IPS-20b (cell line): ENCODE measurements at regions not wholly inside any gene's neighbourhood (a gene's known extent, or its start where the extent isn't known, plus 50 kb on each side); places are given as distances from the start of the nearest gene placed in this dataset.

Source experiments
- H3K27ac ChIP-seq: one replicate; pipeline ENCODE4 v1.5.1; 2013; ENCODE audit warnings: low read length
- H3K27me3 ChIP-seq: 2 replicates; pipeline ENCODE4 v1.6.1; 2013; ENCODE audit warnings: mild to moderate bottlenecking, low read length, inconsistent platforms; ENCODE audit not compliant: insufficient read depth
- H3K36me3 ChIP-seq: 2 replicates; pipeline ENCODE4 v1.6.1; 2013; ENCODE audit warnings: low read depth, mild to moderate bottlenecking, inconsistent platforms, low read length, moderate library complexity; ENCODE audit not compliant: insufficient read depth
- H3K4me1 ChIP-seq: 2 replicates; pipeline ENCODE4 v1.6.1; 2013; ENCODE audit warnings: mild to moderate bottlenecking, control low read depth, inconsistent platforms, low read length, moderate library complexity; ENCODE audit not compliant: insufficient read depth
- H3K4me3 ChIP-seq: 2 replicates; pipeline ENCODE4 v1.5.1; 2013; ENCODE audit warnings: mild to moderate bottlenecking, low read length, inconsistent platforms
- H3K9ac ChIP-seq: 2 replicates; pipeline ENCODE4 v1.6.1; 2013; ENCODE audit warnings: low read depth, mild to moderate bottlenecking, inconsistent platforms, low read length, moderate library complexity
- H3K9me3 ChIP-seq: 2 replicates; pipeline ENCODE4 v1.6.1; 2013; ENCODE audit warnings: mild to moderate bottlenecking, low read depth, low read length, inconsistent platforms; ENCODE audit not compliant: insufficient read depth

GRCh38 chr6:21826904-21827303 is 233.4 kb downstream of the SOX4 start:
- H3K27me3 ChIP-seq: no peaks in the 10 kb centered on the region
- no peaks in the 10 kb centered on the region for H3K9me3 ChIP-seq
- peak overlapping the region; percentile 23; the same call in 1 of the 2 replicates for H3K9ac ChIP-seq
- no peak overlapping the region for H3K27ac ChIP-seq
- H3K4me1 ChIP-seq: peaks cover 59% of the 10 kb centered on the region
- no peak overlapping the region for H3K4me3 ChIP-seq
- H3K36me3 ChIP-seq: 0 out of 2 replicates have a peak, but pooled peaks cover 4% of the 10 kb centered on the region

DNA sequence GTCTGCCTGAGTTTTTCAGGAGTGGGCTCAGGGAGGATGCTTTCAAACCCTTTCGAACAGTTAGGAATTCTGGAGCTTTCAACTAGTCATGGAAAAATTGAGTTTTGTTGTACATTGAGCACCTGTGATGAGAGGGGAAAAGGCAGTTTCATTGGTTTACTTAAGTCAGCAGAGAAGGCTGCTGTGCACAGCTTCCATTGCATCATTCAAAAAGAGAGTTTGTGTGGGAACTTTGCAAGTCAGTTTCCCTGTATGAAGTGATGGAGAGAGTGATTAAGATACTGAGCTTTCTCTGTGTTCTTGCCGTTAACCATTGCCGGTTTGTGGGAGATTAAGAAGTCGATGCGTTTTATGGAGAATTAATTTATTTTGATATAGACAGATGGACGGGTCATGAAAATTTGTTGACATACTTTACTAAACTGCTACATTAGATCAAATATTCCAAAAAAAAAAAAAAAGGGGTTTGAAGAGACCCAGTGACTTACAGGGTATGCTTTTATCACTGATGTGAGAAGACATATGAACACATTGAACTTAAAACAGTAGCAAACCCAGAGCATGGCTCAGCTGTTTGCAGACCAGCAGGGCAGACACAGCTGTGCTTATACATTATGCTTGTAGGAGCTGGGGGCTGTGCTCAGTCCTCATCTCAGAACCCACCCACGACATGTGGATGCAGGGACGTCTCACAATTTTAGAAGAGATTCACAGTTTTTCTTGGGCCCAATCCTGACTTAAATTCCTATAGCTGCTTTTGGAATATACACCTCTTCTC is 234.1 kb downstream of the SOX4 start:
- Histone ChIP-seq H3K9ac (peak overlapping the region; percentile 23; the same call in 1 of the 2 replicates), H3K4me3 (no peak overlapping the region), H3K4me1 (peaks cover 58% of the 10 kb centered on the region), H3K27ac (no peak overlapping the region), H3K9me3 (no peaks in the 10 kb centered on the region), H3K36me3 (no peaks in the 10 kb centered on the region), H3K27me3 (no peaks in the 10 kb centered on the region)

GRCh38 chr6:21828704-21829103 is 235.2 kb downstream of the SOX4 start:
- Histone ChIP-seq H3K27ac (no peak overlapping the region), H3K27me3 (no peaks in the 10 kb centered on the region), H3K4me1 (peaks cover 52% of the 10 kb centered on the region)

GRCh38 chr6:21829126-21829525 is 235.6 kb downstream of the SOX4 start:
- H3K4me1 ChIP-seq: peaks cover 48% of the 10 kb centered on the region

More at GRCh38 chr6:21828704-21829103, 235.2 kb downstream of the SOX4 start:
- Histone ChIP-seq H3K4me3 (no peak overlapping the region), H3K36me3 (no peaks in the 10 kb centered on the region), H3K9me3 (no peaks in the 10 kb centered on the region), H3K9ac (no peak overlapping the region)

DNA sequence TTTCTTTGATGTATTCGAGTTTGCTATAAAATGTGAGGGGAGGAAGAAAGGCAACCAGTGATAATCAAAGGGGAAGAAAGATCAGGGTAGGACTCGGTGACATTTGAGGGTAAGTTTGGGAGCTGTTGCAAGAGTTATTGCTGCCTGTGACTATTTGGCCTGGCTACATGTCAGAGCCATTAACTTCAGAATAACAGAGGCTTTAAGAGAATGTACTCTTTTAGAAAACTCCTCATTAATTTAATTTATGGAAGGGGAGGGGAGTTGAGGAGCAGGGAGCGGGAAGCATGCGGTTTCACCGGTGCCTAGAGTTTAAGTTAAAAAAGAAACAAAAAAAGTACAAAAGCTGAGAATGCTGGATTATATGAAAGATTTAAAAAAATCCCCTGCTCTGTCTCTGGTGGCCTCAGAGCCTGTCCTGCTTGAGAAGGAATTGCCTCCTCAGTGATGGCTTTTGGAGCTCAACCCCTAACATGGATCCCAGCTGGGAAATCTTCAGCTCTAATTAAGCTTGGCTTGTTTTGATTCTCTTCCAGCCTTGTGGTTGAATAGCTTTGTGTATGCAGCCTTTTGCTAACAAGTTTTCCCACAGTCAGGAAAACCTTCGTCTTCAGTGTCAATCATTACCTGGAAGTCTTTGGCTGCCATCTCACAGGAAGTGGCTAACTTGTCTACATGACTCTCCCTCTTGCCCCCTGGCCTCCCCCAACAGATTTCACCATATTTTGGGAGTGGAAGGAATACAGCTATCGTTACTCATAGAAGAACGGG is 238.2 kb downstream of the SOX4 start:
- no peak overlapping the region for H3K4me3 ChIP-seq
- H3K27ac ChIP-seq: no peak overlapping the region
- H3K9me3 ChIP-seq: no peaks in the 10 kb centered on the region
- no peak overlapping the region for H3K9ac ChIP-seq
- peaks cover 50% of the 10 kb centered on the region for H3K4me1 ChIP-seq
- no peaks in the 10 kb centered on the region for H3K36me3 ChIP-seq
- H3K27me3 ChIP-seq: no peaks in the 10 kb centered on the region

More at GRCh38 chr6:21829126-21829525, 235.6 kb downstream of the SOX4 start:
- Histone ChIP-seq H3K27ac (no peak overlapping the region), H3K36me3 (no peaks in the 10 kb centered on the region), H3K4me3 (no peak overlapping the region), H3K9ac (no peak overlapping the region), H3K27me3 (no peaks in the 10 kb centered on the region), H3K9me3 (no peaks in the 10 kb centered on the region)

GRCh38 chr6:21836277-21836676 is 242.7 kb downstream of the SOX4 start:
- H3K4me3 ChIP-seq: peak overlapping the region; percentile 6; the same call in 1 of the 2 replicates

GRCh38 chr6:21836772-21837425 is 243.3 kb downstream of the SOX4 start:
- Histone ChIP-seq H3K27me3 (no peaks in the 10 kb centered on the region), H3K4me1 (peaks cover 27% of the 10 kb centered on the region), H3K27ac (no peak overlapping the region), H3K9ac (peak overlapping the region; percentile 13; the same call in 1 of the 2 replicates), H3K36me3 (0 out of 2 replicates have a peak, but pooled peaks cover 3% of the 10 kb centered on the region), H3K4me3 (peak overlapping the region; percentile 28; the same call in 1 of the 2 replicates), H3K9me3 (no peaks in the 10 kb centered on the region)

More at GRCh38 chr6:21836277-21836676, 242.7 kb downstream of the SOX4 start:
- peaks cover 33% of the 10 kb centered on the region for H3K4me1 ChIP-seq
- no peaks in the 10 kb centered on the region for H3K9me3 ChIP-seq
- no peaks in the 10 kb centered on the region for H3K27me3 ChIP-seq
- no peak overlapping the region for H3K27ac ChIP-seq
- H3K36me3 ChIP-seq: 0 out of 2 replicates have a peak, but pooled peaks cover 3% of the 10 kb centered on the region
- H3K9ac ChIP-seq: peak overlapping the region; percentile 13; the same call in 1 of the 2 replicates

GRCh38 chr6:21840428-21840827 is 246.9 kb downstream of the SOX4 start:
- no peak overlapping the region for H3K27ac ChIP-seq

DNA sequence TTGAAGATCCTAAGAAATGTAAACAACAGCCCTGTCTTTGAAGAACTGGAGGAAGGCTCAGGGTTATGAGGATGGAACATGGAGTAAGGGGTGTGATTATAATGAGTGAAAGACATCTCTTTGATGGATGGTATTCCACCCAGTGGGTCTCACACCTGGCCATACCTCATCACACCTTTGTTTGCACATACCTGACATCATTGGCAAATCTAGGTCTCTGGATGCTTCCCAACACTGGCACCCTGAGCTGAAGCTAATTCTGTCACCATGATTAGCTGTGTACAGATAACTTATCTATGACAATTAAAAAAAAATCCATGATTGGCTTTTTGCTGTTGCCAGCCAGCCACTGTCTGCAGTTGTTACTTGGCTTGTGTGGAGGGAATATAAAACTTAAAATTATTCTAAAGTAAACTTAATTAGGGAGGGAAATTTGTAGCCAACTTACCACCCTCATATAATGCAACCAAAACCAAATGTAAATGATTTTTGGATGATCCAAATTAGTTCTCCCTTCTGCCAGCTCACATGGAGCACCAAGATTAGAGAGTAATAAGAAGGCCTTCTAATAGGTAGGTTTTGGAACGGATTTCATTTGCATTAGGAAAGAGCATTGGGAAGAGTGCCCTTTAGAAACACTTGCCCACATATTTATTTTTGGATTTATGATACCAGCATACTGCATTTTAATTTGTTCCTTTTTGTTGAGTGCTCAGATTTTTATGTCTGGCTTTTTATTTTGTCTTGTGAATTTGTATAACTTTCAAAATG is 249.5 kb downstream of the SOX4 start:
- peaks cover 36% of the 10 kb centered on the region for H3K4me1 ChIP-seq
- 0 out of 2 replicates have a peak, but pooled peaks cover 3% of the 10 kb centered on the region for H3K36me3 ChIP-seq

More at GRCh38 chr6:21840428-21840827, 246.9 kb downstream of the SOX4 start:
- 0 out of 2 replicates have a peak, but pooled peaks cover 3% of the 10 kb centered on the region for H3K36me3 ChIP-seq
- no peak overlapping the region for H3K9ac ChIP-seq
- H3K4me3 ChIP-seq: no peak overlapping the region
- no peaks in the 10 kb centered on the region for H3K9me3 ChIP-seq
- no peaks in the 10 kb centered on the region for H3K27me3 ChIP-seq
- peaks cover 40% of the 10 kb centered on the region for H3K4me1 ChIP-seq

DNA sequence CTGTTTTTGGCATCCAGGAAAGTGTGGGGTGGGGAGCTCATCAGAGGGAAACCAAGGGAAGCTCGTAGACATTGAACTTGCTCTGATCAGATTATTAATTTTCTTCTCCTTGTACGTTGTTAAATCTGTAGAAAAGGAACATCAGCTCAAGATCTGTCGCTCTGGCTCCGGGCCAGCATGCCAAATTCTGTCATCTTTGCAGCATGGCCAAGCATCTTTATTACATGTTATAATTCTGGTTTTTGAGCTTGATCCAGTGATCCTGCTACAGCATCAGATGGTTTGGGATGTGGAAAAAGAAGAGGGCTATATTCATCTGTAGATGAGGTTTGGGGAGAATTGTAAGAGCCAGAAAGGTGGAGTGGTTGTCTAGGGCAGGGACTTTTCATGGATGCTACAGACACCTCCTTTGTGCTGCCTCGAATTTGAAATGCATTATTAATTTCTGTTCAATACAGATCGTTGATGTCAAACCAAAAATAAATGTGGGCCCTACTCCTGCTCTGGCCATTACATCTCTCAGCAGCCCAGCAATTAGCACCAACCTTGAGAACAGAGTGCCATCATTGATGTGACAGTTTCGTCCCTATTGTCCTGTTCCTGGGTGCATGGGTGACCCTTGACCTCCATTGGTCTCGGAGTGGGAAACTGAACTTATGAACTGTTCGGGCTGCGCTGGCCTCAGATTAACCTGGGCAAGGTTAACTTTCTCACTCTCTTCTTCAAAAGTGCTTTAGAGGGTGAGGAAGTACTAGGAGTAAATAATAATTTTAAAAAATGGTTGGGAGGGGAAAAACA is 250.8 kb downstream of the SOX4 start:
- H3K4me3 ChIP-seq: no peak overlapping the region
- peaks cover 43% of the 10 kb centered on the region for H3K4me1 ChIP-seq
- no peak overlapping the region for H3K27ac ChIP-seq
- no peaks in the 10 kb centered on the region for H3K9me3 ChIP-seq
- H3K36me3 ChIP-seq: no peaks in the 10 kb centered on the region
- no peaks in the 10 kb centered on the region for H3K27me3 ChIP-seq
- peak overlapping the region; percentile 16; the same call in 1 of the 2 replicates for H3K9ac ChIP-seq

More for the DNA sequence above, 249.5 kb downstream of the SOX4 start:
- Histone ChIP-seq H3K9me3 (no peaks in the 10 kb centered on the region), H3K27ac (no peak overlapping the region), H3K27me3 (no peaks in the 10 kb centered on the region), H3K4me3 (no peak overlapping the region), H3K9ac (no peak overlapping the region)
